Spleen (tissue), 7 donors: ENCODE measurements at regions not wholly inside any gene's neighbourhood (a gene's known extent, or its start where the extent isn't known, plus 50 kb on each side); places are given as distances from the start of the nearest gene placed in this dataset.

Experiments
- CTCF ChIP-seq, 11 experiments: fragments of 200-600 bp in 7 of 11; fragments of 450-650 bp in 4 of 11; sonication (generic) in 4 of 11; IDR thresholded peaks in 8 of 11; conservative IDR thresholded peaks in 3 of 11; 1 replicate in 7 of 11; 2 replicates in 4 of 11; pipeline versions ENCODE4 v1.4.0 to v1.8.0; 2016 to 2021; ENCODE audit warnings: antibody characterized with exemption in 11 of 11, inconsistent platforms in 4 of 11, mild to moderate bottlenecking in 1 of 11
- POLR2A ChIP-seq, 3 donors: fragments of 450-650 bp; IDR thresholded peaks; one replicate each; pipeline ENCODE4 v1.5.1; 2017; ENCODE audit warnings: antibody characterized with exemption in 3 of 3, mild to moderate bottlenecking in 1 of 3
- POLR2AphosphoS5 ChIP-seq, 3 donors: sonication (generic); formaldehyde crosslinking; IDR thresholded peaks; one replicate each; pipeline ENCODE4 v1.5.1; 2017; ENCODE audit warnings: antibody characterized with exemption in 3 of 3
- donor health status: DM: no; HTN: no; CAD: no; lungs with moderate emphysema.
- donor health status: DM: no; HTN: no; CAD: no.
- donor health status: DM: no; HTN: no; CAD: no.

GRCh38 chr6:157768863-157769551 lies 54.0 kb upstream of the SNX9 start:
- TF ChIP-seq POLR2A (IDR thresholded peaks at IDR 0.05) (no peak), CTCF (IDR thresholded peaks at IDR 0.05 in 8 of 11, conservative IDR thresholded peaks at IDR 0.05 in 3 of 11) (no peak), POLR2AphosphoS5 (IDR thresholded peaks at IDR 0.05) (peak in 2 of 3 donors; percentile 39 to 42)
